Body of pancreas (tissue), 4 donors: ENCODE measurements at regions not wholly inside any gene's neighbourhood (a gene's known extent, or its start where the extent isn't known, plus 50 kb on each side); places are given as distances from the start of the nearest gene placed in this dataset.

Experiments used
- ATAC-seq: fragments of 150-250 bp; one replicate; pipeline ENCODE4 v1.9.1; 2016
- DNase-seq, 4 donors: peaks; one replicate each; pipeline ENCODE4 v3.0.0-alpha.2; 2019
- H3K27ac ChIP-seq, 4 donors: fragments of 200-600 bp; sonication (generic); 1 replicate in 3 of 4; 2 replicates in 1 of 4; pipeline versions ENCODE4 v1.5.1 to v1.6.1; 2016 to 2019; ENCODE audit warnings: mild to moderate bottlenecking in 1 of 4, mixed read lengths in 1 of 4, moderate library complexity in 1 of 4
- H3K27me3 ChIP-seq, 2 donors: fragments of 200-600 bp; sonication (generic); one replicate each; pipeline ENCODE4 v1.6.0; 2016; ENCODE audit warnings: mild to moderate bottlenecking in 1 of 2
- H3K36me3 ChIP-seq, 2 donors: fragments of 200-600 bp; sonication (generic); replicated peaks in 1 of 2; 2 replicates each; pipeline ENCODE4 v1.5.1; 2016; ENCODE audit warnings: low read depth in 2 of 2; ENCODE audit not compliant: insufficient read depth in 1 of 2
- H3K4me1 ChIP-seq: fragments of 200-600 bp; sonication (generic); one replicate; pipeline ENCODE4 v1.6.0; 2016
- H3K4me3 ChIP-seq, 2 donors: fragments of 200-600 bp; sonication (generic); 1 replicate in 1 of 2; 2 replicates in 1 of 2; pipeline ENCODE4 v1.5.1; 2016 to 2019
- H3K9me3 ChIP-seq, 3 donors: fragments of 200-600 bp; sonication (generic); 1 replicate in 2 of 3; 2 replicates in 1 of 3; pipeline ENCODE4 v1.5.1; 2016
- CTCF ChIP-seq, 7 experiments: fragments of 450-650 bp in 4 of 7; fragments of 200-600 bp in 3 of 7; sonication (generic) in 3 of 7; IDR thresholded peaks; one replicate each; pipeline ENCODE4 v1.5.1; 2016 to 2019; ENCODE audit warnings: antibody characterized with exemption in 7 of 7
- POLR2A ChIP-seq, 3 donors: fragments of 450-650 bp; IDR thresholded peaks; one replicate each; pipeline ENCODE4 v1.6.1; 2016; ENCODE audit warnings: antibody characterized with exemption in 3 of 3, mild to moderate bottlenecking in 2 of 3
- WGBS, 2 donors: methylation state at CpG; one replicate each; pipeline ENCODE4 v1.1.5; 2017; 5-methylcytosine and 5-hydroxymethylcytosine counted together
- intact Hi-C: fragments of 100-400 bp; cut with DNase I; formaldehyde crosslinking; loops from one replicate; pipeline ENCODE4 v1.15.1; 2023

GRCh38 chr20:51137461-51137860, 114.6 kb upstream of the KCNG1 start:
- no peak overlapping the region for H3K27ac ChIP-seq
- H3K4me1 ChIP-seq = no peaks in the 10 kb centered on the region
- TF ChIP-seq CTCF (IDR thresholded peaks at IDR 0.05) = no peak
- TF ChIP-seq POLR2A (IDR thresholded peaks at IDR 0.05) = no peak
- no peaks in the 10 kb centered on the region for H3K9me3 ChIP-seq
- WGBS, 2 donors = 69 to 74% methylated on average over 3 of the region's 3 CpGs
- intact Hi-C loops = no loop called here
- H3K36me3 ChIP-seq = no peaks in the 10 kb centered on the region
- DNase-seq = no peak
- ATAC-seq = no peak
- no peak overlapping the region for H3K4me3 ChIP-seq
- no peaks in the 10 kb centered on the region for H3K27me3 ChIP-seq

- Histone ChIP-seq H3K4me1 (no peaks in the 10 kb centered on the region), H3K9me3 (no peaks in the 10 kb centered on the region), H3K36me3 (no peaks in the 10 kb centered on the region), H3K27me3 (no peaks in the 10 kb centered on the region), H3K27ac (no peak overlapping the region), H3K4me3 (no peak overlapping the region)
- no peak for TF ChIP-seq POLR2A (IDR thresholded peaks at IDR 0.05)
- TF ChIP-seq CTCF (IDR thresholded peaks at IDR 0.05) = no peak
- ATAC-seq = no peak
- no peak for DNase-seq
- WGBS, 2 donors = 61 to 64% methylated on average over 7 of the region's 7 CpGs
- intact Hi-C loops = no loop called here
Measured at GRCh38 chr20:51135926-51136715, 113.2 kb upstream of the KCNG1 start.

GRCh38 chr20:51134405-51134804, 111.5 kb upstream of the KCNG1 start:
- H3K9me3 ChIP-seq = no peaks in the 10 kb centered on the region
- no peak for DNase-seq
- no peak overlapping the region for H3K4me3 ChIP-seq
- TF ChIP-seq POLR2A (IDR thresholded peaks at IDR 0.05) (no peak), CTCF (IDR thresholded peaks at IDR 0.05) (no peak)
- 50 to 61% methylated on average over 6 of the region's 6 CpGs for WGBS, 2 donors
- no peaks in the 10 kb centered on the region for H3K4me1 ChIP-seq
- no peaks in the 10 kb centered on the region for H3K27me3 ChIP-seq
- H3K27ac ChIP-seq = no peak overlapping the region
- intact Hi-C loops = no loop called here
- no peaks in the 10 kb centered on the region for H3K36me3 ChIP-seq
- no peak for ATAC-seq

- no peak for DNase-seq
- 29 to 30% methylated on average over 6 to 7 of the region's 7 CpGs for WGBS, 2 donors
- H3K27me3 ChIP-seq = no peaks in the 10 kb centered on the region
- H3K4me3 ChIP-seq = no peak overlapping the region
- TF ChIP-seq CTCF (IDR thresholded peaks at IDR 0.05) (no peak), POLR2A (IDR thresholded peaks at IDR 0.05) (no peak)
- H3K4me1 ChIP-seq = no peaks in the 10 kb centered on the region
- H3K9me3 ChIP-seq = no peaks in the 10 kb centered on the region
- intact Hi-C loops = no loop called here
- ATAC-seq = no peak
- no peak overlapping the region for H3K27ac ChIP-seq
- H3K36me3 ChIP-seq = no peaks in the 10 kb centered on the region
Measured at GRCh38 chr20:51132279-51132678, 109.4 kb upstream of the KCNG1 start.

GRCh38 chr20:51131811-51132210, 108.9 kb upstream of the KCNG1 start:
- Histone ChIP-seq H3K27ac (no peak overlapping the region), H3K9me3 (no peaks in the 10 kb centered on the region), H3K4me3 (no peak overlapping the region), H3K36me3 (no peaks in the 10 kb centered on the region), H3K4me1 (no peaks in the 10 kb centered on the region), H3K27me3 (no peaks in the 10 kb centered on the region)
- ATAC-seq (no peak), DNase-seq (no peak)
- 82 to 100% methylated on average over 1 of the region's 1 CpG for WGBS, 2 donors
- intact Hi-C loops = no loop called here
- no peak for TF ChIP-seq CTCF (IDR thresholded peaks at IDR 0.05)
- no peak for TF ChIP-seq POLR2A (IDR thresholded peaks at IDR 0.05)
